ENCODE measurements at regions not wholly inside any gene's neighbourhood (a gene's known extent, or its start where the extent isn't known, plus 50 kb on each side); places are given as distances from the start of the nearest gene placed in this dataset.

DNA sequence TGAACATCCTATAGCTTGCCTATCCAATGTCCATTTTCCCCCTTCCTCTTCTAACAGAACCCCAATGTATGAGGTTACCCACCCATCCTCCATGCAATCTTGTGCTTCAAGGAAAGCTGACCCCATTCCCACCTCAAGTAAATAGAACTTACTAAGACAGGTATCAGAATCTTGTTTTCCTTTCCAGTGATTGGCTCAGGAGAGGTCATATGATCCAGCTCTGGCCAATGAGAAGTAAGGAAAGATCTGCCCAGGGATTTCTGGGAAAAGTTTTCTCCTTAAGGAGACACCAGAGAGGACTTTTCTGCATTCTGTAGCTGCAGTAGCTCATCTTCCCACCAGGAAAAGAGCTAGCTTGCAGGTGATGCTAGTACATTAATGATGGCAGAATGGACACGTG, 341.8 kb upstream of the ZFP64 start (continued):
- TF ChIP-seq, protein P1, sequence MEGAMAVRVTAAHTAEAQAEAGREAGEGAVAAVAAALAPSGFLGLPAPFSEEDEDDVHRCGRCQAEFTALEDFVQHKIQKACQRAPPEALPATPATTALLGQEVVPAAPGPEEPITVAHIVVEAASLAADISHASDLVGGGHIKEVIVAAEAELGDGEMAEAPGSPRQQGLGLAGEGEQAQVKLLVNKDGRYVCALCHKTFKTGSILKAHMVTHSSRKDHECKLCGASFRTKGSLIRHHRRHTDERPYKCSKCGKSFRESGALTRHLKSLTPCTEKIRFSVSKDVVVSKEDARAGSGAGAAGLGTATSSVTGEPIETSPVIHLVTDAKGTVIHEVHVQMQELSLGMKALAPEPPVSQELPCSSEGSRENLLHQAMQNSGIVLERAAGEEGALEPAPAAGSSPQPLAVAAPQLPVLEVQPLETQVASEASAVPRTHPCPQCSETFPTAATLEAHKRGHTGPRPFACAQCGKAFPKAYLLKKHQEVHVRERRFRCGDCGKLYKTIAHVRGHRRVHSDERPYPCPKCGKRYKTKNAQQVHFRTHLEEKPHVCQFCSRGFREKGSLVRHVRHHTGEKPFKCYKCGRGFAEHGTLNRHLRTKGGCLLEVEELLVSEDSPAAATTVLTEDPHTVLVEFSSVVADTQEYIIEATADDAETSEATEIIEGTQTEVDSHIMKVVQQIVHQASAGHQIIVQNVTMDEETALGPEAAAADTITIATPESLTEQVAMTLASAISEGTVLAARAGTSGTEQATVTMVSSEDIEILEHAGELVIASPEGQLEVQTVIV (IDR thresholded peaks at IDR 0.05; ENCODE audit: borderline replicate concordance, partially characterized antibody) = no peak

GRCh38 chr20:52532674-52533073, 341.1 kb upstream of the ZFP64 start:
- ChIA-PET CTCF (no interaction called here), POLR2A (no interaction called here), SMC1A (ENCODE audit: uncharacterized antibody, unreplicated experiment) (no interaction called here), RAD21 (ENCODE audit: unreplicated experiment) (no interaction called here)
- in situ Hi-C loops (cut with MboI) = no loop called here
- Histone ChIP-seq H3K4me1 (ENCODE audit: control insufficient read depth, insufficient read depth, low read length) (no peaks in the 10 kb centered on the region), H3K36me3 (ENCODE audit: control insufficient read depth in 2 of 2, insufficient read depth in 2 of 2, low read length in 1 of 2) (no peaks in the 10 kb centered on the region), H4K20me1 (ENCODE audit: control insufficient read depth, insufficient read depth) (no peaks in the 10 kb centered on the region), H3K9ac (ENCODE audit: control insufficient read depth, insufficient read depth, low read length) (no peak overlapping the region), H2AFZ (ENCODE audit: control insufficient read depth, low read depth, low read length) (no peak overlapping the region), H3K4me3 (no peak overlapping the region), H3K27ac (ENCODE audit: control insufficient read depth, insufficient read depth) (no peak overlapping the region), H3K27me3 (replicated peaks in 1 of 2; ENCODE audit: control insufficient read depth in 2 of 2, insufficient read depth in 2 of 2, low read length in 1 of 2) (no peaks in the 10 kb centered on the region), H3K79me2 (ENCODE audit: control insufficient read depth, insufficient read depth, low read length) (no peaks in the 10 kb centered on the region), H3K9me3 (replicated peaks; ENCODE audit: control insufficient read depth, insufficient read depth, low read length) (no peaks in the 10 kb centered on the region), H3K4me2 (ENCODE audit: control insufficient read depth, insufficient read depth) (no peak overlapping the region)
- intact Hi-C loops (cut with micrococcal nuclease; ENCODE audit: unreplicated experiment) = no loop called here
- no peak for TF ChIP-seq ZNF274 (IDR thresholded peaks at IDR 0.05; ENCODE audit: insufficient read depth, insufficient read length)
- TF ChIP-seq FOS (IDR thresholded peaks at IDR 0.05; ENCODE audit: borderline replicate concordance, extremely low read depth, insufficient read length) = no peak
- TF ChIP-seq HDAC6 (IDR thresholded peaks at IDR 0.05; ENCODE audit: unreplicated experiment) = no peak
- no peak for TF ChIP-seq CHD4 (IDR thresholded peaks at IDR 0.05)
- no peak for TF ChIP-seq BACH1 (IDR thresholded peaks at IDR 0.05; ENCODE audit: borderline replicate concordance)
- TF ChIP-seq ZBTB4 (CRISPR knock-in tag; IDR thresholded peaks at IDR 0.05) = no peak
- no peak for TF ChIP-seq SUPT20H (IDR thresholded peaks at IDR 0.05; ENCODE audit: borderline replicate concordance, control insufficient read depth, low read depth, low read length)
- TF ChIP-seq BRCA1 (IDR thresholded peaks at IDR 0.05; ENCODE audit: low read depth, low read length) = no peak
- TF ChIP-seq MYC (IDR thresholded peaks at IDR 0.05; ENCODE audit: insufficient read depth, insufficient read length, insufficient replicate concordance, low read length, severe bottlenecking) = no peak
- no peak for TF ChIP-seq TCF3 (IDR thresholded peaks at IDR 0.05; ENCODE audit: borderline replicate concordance, insufficient read depth, low read depth, low read length)
- TF ChIP-seq CEBPB (IDR thresholded peaks at IDR 0.05; ENCODE audit: borderline replicate concordance in 1 of 2, low read depth in 2 of 2, low read length in 2 of 2) = no peak
- no peak for TF ChIP-seq RCOR1 (conservative IDR thresholded peaks at IDR 0.05; ENCODE audit: low read depth, low read length)
- TF ChIP-seq POLR2AphosphoS2 (IDR thresholded peaks at IDR 0.05; ENCODE audit: low read depth, low read length) = no peak
- no peak for TF ChIP-seq MEF2B (IDR thresholded peaks at IDR 0.05; ENCODE audit: partially characterized antibody, poor library complexity, severe bottlenecking)
- no peak for TF ChIP-seq SMARCA5 (IDR thresholded peaks at IDR 0.05)
- TF ChIP-seq CREM (IDR thresholded peaks at IDR 0.05; ENCODE audit: low read depth) = no peak
- no peak for TF ChIP-seq RFX5 (IDR thresholded peaks at IDR 0.05; ENCODE audit: low read depth, low read length)
- no peak for TF ChIP-seq ZNF217 (IDR thresholded peaks at IDR 0.05)
- FAIRE-seq = no peak
- DNase-seq (ENCODE audit: low read depth, low spot score) = no peak
- no peak for ATAC-seq
- no TSS peak for BruUV-seq (replicated peaks)
- 10% methylated on average over 5 of the region's 5 CpGs for WGBS (ENCODE audit: insufficient coverage, insufficient replicate concordance, low lambda C conversion rate, missing lambda C conversion rate)

Measured in GM12878 (cell line).